Skin of body (tissue), 1 donor: ENCODE measurements at regions not wholly inside any gene's neighbourhood (a gene's known extent, or its start where the extent isn't known, plus 50 kb on each side); places are given as distances from the start of the nearest gene placed in this dataset.

Experiments used
- DNase-seq: peaks from one replicate; lab custom pipeline; 2025; lab: John Stamatoyannopoulos, UW

GRCh38 chr10:10326116-10326515 is 691.6 kb upstream of the CELF2 start:
- no peak for DNase-seq

GRCh38 chr10:10327934-10328333 is 689.7 kb upstream of the CELF2 start:
- no peak for DNase-seq

GRCh38 chr10:10330418-10330817 is 687.3 kb upstream of the CELF2 start:
- DNase-seq, result no peak

- DNase-seq, result no peak
Observed at GRCh38 chr10:10332786-10333185, 684.9 kb upstream of the CELF2 start.

GRCh38 chr10:10333622-10334021 is 684.0 kb upstream of the CELF2 start:
- DNase-seq, result no peak

GRCh38 chr10:10338339-10338738 is 679.3 kb upstream of the CELF2 start:
- DNase-seq, result no peak

- DNase-seq, result peak; percentile 44
Observed at GRCh38 chr10:10346390-10347150, 671.1 kb upstream of the CELF2 start.

GRCh38 chr10:10350050-10350449 is 667.6 kb upstream of the CELF2 start:
- no peak for DNase-seq

GRCh38 chr10:10351451-10351850 is 666.2 kb upstream of the CELF2 start:
- DNase-seq, result no peak

GRCh38 chr10:10353326-10353868 is 664.3 kb upstream of the CELF2 start:
- no peak for DNase-seq

- DNase-seq, result no peak
Observed at GRCh38 chr10:10359263-10359662, 658.4 kb upstream of the CELF2 start.

GRCh38 chr10:10361301-10361885 is 656.3 kb upstream of the CELF2 start:
- DNase-seq, result no peak

GRCh38 chr10:10362800-10363199 is 654.9 kb upstream of the CELF2 start:
- no peak for DNase-seq

GRCh38 chr10:10363217-10363616 is 654.5 kb upstream of the CELF2 start:
- no peak for DNase-seq

- no peak for DNase-seq
Observed at GRCh38 chr10:10364902-10365301, 652.8 kb upstream of the CELF2 start.

GRCh38 chr10:10365676-10366075 is 652.0 kb upstream of the CELF2 start:
- DNase-seq, result no peak

- DNase-seq, result no peak
Observed at GRCh38 chr10:10366836-10367235, 650.8 kb upstream of the CELF2 start.

- DNase-seq, result no peak
Observed at GRCh38 chr10:10367264-10367663, 650.4 kb upstream of the CELF2 start.

GRCh38 chr10:10368951-10369576 is 648.6 kb upstream of the CELF2 start:
- DNase-seq, result no peak

- DNase-seq, result no peak
Observed at GRCh38 chr10:10385831-10386230, 631.8 kb upstream of the CELF2 start.

GRCh38 chr10:10389182-10389581 is 628.5 kb upstream of the CELF2 start:
- DNase-seq, result no peak

- DNase-seq, result no peak
Observed at GRCh38 chr10:10392511-10392910, 625.2 kb upstream of the CELF2 start.
